UCSD-AML1 (cell line): ENCODE measurements at regions not wholly inside any gene's neighbourhood (a gene's known extent, or its start where the extent isn't known, plus 50 kb on each side); places are given as distances from the start of the nearest gene placed in this dataset.

Experiments used
- DNase-seq: peaks from one replicate; lab custom pipeline; 2025; ENCODE audit not compliant: unreplicated experiment; lab: John Stamatoyannopoulos, UW

DNA sequence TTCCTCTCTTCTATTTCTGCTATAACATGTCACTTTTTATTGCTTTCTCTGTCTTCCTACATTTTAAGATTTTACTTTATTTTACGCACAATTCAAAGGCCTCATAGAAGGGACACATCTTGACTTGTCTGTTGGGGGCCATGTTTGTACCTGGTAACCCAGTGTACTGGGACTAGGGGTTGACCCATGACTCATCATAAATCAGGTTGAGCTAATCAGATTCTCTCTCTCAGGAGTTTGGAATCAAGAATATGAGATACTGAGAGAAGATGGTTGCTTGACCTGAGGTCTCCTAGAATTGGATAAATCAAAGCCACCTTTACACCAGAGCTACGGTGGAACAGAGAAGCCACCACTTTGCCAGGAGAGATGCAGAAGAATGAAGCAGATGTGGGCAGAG, 153.0 kb downstream of the UXS1 start:
- no peak for DNase-seq

DNA sequence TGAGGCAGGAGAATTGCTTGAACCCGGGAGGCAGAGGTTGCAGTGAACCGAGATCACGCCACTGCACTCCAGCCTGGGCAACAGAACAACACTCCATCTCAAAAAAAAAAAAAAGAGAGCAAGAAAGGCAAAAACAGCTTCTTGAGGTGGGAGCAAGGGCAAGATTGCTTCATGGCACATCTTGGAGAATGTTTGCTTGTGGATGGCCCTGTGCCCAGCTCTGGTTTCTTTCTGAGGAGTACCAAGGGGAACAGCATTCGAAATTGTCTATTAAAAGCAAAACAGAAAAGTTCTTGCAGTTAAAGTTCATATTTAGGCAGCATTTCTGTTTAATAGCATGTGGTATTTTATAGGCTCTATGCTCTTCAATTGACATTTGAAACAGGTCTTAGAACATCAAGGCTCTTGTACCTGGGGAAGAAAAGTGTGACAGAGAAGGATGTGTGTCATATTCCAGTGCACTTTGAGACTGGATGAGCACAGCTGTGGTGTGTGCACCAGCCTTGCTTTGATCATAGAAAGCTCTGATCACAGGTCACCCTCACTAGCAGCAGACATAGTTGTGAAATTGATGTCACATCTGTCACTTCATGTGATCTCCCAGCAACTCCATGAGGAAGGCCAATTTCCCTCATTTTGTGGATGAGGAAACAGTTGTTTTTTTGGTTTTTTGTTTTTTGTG, 154.3 kb downstream of the UXS1 start:
- DNase-seq, result no peak

DNA sequence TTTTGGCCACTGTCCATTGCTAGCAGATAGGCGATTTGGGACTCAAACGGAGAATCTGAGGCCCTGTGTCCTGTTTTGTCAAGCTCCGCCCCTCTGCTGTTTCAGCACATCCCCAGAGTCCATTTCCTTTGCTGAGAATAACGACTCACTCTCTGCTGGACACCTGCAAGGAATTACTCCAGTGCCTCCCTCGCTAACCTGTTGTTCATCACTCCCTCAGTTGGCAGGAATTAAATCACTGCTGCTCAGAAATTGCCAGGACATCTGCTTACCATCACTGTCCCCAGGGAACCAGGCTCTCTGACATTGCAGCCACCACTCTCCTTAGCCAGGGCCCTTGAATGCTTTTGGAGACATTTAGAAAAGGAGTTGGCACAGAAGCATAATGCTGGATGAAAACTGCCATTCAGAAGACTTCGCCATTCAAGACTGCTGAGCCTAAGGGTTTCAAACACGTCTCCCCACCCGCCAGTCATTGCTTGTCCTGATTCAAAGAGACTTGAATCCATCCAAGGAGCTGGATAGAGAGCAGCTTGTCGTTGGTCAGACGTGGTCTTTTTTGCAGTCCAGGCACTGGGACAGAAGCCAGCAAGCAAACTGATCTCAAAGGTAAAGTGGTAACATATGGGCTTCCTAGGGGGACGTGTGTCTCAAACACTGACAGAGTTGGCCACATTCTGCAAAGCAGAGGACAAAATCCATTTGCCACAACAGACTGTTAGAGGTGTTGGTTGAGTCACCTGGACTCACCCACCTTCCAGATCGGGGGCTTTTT, 155.3 kb downstream of the UXS1 start:
- DNase-seq, result no peak

DNA sequence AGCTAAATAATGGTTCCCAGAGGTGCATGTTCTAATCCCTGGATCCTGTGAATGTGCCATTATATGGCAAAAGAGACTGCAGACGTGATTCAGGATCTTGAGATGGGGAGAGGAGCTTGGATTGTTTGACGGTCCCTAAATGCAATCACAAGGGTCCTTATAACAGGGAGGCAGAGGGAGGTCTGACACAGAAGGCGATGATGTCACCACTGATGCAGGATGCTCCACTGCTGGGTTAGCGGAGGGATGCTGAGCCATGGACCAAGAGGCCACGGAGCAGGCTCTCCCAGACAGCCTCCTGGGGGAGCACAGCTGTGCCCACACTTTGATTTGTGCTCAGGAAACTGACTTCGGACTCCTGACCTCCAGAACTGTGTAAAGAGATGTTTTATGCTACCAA, 156.2 kb downstream of the UXS1 start:
- no peak for DNase-seq

DNA sequence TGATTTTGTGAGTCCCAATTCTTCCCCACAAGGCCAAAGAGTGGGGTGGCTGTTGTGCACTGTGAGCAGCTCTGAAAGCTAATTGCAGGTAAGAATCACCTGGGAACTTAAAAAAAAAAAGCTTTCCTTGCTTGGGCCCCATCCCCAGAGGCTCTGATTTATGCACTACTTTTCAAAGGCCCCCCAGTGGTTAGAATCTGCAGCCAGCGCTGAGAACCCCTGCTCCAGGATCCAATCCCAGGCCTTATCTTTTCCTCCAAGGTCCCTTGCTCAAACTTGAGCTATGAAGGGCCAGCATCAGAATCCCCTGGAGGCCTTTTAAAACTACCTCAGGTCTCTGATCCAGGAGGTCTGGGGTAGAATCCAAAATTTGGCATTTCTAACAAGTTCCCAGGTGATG, 156.8 kb downstream of the UXS1 start:
- DNase-seq, result no peak

DNA sequence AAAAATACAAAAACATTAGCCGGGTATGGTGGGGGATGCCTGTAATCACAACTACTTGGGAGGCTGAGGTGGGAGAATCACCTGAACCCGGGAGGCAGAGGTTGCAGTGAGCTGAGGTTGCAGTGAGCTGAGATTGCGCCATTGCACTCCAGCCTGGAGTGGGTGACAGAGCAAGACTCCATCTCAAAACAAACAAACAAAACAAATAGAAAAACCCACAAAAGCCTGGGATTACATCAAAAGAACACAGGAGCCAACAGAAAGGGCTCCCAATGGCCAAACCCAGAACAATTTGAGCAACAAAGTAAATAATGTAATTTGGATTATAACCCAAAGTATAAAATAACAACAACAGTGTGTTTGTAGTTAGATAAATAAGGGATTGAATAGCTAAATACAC, 159.8 kb downstream of the UXS1 start:
- DNase-seq, result no peak

DNA sequence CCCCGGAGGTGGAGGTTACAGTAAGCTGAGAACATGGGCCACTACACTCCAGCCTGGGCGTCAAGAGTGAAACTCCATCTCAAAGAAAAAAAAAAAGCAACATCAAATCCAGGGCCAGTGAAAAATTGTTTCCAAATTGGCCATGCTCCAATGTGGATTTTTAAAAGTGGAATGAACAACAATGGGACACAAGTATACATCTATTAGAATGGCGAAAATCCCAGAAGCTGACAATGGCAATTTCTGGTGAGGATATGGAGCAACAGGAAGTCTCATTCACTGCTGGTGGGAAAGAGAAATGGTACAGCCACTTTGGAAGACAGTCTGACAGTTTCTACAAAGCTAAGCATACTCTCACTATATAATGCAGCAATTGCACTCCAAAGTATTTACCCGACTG, 161.4 kb downstream of the UXS1 start:
- DNase-seq, result no peak

DNA sequence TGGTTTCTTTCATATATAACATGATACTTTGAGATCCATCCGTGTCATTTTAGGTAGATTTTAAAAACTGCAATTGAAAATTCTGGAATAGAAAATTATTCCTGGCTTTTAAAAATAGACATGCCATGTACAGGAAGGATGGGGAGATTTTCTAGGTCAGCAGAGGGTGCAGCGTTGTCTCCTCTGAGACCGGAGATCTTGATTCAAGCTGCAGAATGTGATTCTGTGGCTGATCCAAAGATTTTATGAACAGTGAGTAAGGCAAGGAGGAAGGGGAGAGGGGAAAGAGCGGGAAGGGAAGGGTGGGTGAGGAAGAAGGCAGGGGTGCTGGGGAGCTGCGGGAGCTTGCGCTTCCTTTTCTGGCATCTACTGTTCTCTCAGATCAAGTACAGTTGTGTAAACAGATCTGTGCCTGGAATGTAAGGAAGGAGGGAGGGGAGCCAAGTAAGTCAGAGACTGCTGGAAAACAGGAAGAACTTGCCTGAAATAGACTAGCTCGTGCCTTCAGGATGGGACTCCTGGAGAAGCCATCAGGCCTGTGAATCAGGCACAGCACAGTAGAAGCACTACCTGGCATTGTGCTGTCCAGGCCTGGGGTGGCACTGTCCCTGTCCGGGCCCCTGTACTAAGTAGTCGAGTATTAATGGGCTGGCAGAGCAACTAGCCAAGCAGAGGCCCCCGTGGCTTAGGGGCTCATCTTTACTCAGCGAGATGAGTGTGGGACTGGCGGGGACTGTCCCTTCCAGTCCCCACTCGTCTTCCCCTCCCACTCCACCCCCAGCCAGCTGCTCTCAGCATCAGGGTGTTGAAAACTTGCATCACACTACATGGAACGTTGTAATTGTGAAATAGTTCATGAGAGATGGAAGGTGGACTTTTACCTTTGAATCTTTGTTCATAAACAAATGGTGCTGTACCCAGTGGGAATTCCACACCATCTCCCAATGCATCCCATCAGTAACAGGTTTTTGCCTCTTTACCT, 163.5 kb downstream of the UXS1 start:
- DNase-seq, result no peak

DNA sequence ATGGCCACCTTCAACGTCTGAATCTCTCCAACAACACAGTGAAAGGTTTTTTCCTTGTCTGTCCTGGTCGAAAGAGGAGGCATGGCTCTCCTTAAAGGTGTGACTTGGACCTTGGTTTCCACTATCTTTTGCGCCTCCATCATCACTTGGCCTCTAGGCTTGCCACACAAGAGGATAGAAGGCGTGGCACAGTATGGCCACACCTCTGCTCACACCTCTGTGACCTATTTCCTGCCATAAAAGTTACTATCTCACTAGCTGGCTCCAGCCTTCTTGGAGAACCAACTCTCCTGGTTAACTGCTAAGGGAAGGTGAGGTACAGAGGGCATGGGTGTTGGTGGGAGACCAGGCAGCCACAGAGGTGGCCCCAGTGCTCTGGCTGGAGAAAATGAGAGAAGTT, 165.9 kb downstream of the UXS1 start:
- no peak for DNase-seq

DNA sequence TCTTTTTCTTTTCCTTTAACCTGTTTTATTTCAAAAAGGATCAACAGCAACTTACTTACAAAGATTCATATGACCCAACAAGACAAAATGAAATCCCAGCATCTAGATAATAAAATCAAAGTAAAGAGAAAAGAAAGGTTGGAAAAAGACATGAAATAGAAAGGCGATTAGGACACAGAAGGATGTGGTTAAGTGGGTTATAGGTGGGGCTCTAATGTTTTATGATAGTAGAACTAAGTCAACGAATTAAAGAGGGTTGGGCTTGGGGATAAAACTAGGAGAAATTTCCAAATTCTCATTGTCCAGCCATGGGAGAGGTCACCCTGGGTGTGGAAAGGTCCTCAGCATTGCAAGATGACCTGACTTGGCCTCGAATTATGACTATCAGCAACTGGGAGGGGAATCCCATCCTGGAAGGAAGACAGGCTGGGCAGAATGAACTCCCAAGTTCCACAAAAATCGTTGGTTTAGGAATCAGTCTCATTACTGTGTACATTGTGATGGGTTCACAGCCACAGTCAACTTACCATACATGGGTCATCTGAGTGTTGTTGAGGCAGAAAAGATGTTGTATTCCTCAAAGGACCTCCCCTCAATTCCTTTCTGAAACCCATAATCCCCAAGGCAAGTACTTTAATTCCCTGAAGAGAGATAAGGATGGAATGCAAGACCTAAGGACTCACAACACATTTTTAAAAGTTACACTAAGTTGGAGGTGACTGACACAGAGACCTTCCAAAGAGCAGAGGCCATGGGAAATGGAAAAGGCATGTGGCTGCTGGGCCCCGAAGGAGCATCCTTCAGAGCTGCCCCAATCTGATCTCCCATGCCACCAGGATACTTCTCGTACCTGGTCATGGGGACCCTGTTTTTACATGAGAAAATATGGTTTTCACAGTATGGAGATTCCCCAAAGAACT, 167.6 kb downstream of the UXS1 start:
- no peak for DNase-seq

DNA sequence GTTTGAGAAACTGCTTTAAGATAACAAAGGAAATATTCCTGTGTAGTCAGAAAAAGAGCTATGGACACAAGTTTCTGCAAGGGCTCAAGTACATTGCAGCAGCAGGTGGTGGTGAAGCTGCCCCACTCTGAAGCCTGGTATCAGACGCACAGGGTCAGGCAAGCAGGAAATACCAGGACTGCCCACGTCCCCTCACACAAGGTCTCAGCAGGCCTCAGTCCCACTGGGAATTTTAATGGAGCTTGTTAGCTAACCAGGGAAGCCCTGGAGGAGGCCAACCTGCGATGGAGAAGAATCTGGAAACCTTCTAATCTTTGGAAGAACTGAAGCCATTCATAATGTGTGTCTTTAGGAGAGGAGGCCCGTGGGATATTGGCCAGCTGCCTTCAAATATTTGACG, 168.3 kb downstream of the UXS1 start:
- DNase-seq, result no peak

DNA sequence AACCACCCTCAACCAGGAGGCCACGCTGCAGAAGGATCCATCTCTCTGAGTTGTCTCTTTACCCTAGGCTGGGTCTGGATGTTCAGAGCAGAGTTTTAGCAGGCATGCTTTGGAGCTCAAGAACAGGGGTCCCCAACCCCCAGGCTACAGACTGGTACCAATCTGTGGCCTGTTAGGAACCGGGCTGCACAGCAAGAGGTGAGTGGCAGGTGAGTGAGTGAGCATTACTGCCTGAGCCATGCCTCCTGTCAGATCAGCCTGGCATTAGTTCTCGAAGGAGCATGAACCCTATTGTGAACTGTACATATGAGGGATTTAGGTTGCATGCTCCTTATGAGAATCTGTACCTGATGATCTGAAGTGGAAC, 172.5 kb downstream of the UXS1 start:
- no peak for DNase-seq

DNA sequence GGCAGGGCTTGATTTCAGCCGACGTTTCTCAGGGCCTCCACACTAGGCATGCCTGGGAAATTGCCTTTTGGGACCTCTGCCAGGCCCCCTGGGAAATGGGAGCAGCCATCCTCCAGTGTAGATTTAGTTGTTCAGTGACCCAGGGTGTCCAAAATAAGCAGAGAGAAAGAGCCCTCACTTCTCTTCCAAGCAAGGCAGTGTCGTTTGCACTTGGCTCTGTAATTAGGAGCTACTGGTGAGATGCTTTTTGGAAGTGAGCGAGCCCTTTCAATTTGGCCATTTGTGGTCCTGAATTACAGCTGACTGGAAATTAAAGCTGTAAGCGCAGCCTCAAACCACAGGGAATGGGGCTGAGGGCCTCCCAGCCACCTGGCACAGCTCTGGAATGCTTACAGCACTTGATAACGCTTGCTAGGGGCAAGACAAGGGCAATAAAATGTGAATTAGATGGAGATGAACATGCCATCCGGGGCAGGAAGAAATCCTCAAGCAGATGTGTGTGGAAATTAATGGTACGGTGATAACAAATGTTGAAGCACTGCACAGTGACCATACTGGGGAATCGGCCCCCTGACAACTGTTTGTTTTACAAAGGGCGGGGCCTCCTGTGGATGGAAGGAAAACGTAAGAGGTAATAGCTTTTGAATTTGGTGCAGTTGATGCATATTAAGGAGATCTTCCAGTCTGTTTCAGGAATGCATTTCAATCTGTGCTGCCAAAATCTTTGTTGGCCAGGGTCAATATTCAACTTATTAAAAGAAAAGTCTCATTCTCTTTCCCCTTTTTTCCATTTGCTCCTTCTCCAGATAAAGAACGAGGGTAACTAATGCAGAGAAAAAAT, 173.1 kb downstream of the UXS1 start:
- no peak for DNase-seq

DNA sequence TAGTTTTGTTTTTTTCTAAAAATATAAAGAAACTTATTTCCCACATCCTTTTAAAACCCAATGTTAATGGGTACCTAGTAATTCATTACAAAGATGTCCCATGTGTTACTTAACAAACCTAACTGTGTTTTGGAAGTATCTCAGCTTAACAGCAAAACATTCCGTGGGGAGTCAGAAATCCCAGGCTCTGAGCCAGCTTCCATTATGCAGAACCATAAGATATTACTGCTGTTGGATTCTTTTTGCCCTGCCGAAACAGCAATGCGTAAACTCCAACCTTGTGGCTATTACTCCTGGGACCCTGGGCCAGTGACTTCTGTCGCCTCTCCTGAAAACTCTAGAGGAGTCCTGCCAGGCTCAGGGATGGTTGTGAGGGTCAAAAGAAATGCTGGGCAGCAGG, 174.1 kb downstream of the UXS1 start:
- no peak for DNase-seq

DNA sequence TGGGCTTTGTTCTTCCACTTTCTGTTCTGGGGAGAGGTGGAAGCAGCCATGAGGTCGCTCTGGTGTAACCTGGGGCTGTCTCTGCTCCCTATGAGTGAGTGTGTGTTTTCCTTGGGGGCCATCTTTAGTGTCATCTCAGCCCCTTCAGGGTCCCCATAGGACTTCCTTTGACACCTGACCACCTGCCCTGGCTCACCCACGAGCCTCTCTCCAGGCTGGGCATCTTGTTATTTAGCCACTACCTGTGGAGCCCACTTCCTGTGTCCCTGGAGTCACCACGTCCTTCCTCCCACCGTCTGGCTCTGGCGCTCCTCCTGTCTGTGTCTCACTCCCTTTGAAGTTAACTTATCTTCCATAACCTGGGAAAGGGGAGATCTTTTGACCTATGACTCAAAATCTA, 176.0 kb downstream of the UXS1 start:
- DNase-seq, result no peak

DNA sequence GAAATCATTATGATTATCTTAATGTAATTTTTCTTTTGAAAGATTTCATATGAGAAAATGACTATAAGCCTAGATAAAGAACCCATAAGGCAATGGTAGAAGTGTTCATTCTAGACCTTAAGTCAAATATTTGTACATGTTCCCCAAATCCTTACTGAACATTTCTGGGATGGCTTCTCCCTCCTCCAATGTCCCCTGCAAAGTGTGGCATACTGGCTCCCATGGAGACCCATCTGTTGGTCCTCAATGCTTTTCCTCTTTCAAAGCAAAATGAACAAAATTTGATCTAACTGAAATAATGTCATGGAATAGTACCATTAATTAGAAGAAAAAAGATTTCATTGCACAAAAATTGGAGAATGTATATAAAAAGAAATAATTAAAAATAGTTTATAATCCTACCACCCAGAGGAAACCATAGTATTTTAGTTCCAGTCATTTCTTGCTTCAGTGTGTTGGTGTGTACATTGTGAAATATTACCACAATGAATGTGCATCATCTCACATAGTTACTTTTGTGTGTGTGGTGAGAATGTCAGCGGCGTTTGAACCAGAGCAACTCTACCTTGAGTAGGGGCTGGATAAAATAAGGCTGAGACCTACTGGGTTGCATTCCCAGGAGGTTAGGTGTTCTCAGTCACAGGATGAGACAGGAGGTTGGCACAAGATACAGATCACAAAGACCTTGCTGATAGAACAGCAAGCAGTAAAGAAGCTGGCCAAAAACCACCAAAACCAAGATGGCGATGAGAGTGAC, 181.3 kb downstream of the UXS1 start:
- no peak for DNase-seq

DNA sequence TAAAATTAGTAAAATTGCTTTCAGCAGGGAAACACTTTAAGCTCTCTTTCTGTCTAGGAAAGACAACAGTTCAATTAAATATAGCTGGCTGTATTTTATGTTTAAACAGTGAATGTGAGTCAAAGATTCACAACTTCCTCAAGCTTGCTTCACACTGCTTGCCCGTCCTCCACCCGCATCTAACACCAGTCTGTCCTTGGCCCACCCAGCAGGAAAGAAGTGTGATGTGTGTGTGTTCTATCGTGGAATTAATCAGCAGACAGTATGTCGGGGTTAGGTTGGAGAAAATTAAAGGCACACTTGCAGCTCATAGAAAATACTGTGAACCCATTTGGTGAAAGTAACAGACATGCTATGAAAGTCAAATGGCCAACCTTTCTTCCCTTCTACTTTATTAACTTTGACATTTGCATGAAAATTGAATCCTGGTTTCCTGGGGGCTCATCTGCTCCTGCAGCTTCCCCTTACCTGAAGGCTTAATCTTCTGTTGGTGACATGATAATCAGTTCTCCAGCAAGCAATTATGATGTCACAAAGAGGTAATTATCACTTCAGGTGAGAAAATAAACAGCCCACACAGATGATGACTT, 182.0 kb downstream of the UXS1 start:
- DNase-seq, result no peak

DNA sequence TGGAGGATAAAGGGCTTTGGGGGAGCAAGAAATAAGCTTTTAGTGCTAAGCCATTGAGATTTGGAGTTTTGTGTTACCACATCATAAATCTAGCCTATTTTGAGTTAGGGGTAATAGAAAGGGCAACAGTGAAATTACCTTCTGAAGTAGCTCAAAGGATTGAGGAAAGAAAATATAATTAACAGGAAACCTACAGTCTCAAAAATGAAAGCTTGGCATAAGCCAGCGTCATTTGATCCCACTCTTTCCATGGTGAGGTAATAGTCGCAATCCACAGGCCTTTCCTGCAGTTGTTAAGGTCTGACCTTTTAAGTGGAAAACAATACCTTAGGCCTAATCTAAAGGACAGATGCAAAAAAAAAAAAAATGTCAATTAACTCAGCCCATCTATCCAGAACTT, 182.7 kb downstream of the UXS1 start:
- DNase-seq, result no peak
